ENCODE measurements at regions not wholly inside any gene's neighbourhood (a gene's known extent, or its start where the extent isn't known, plus 50 kb on each side); places are given as distances from the start of the nearest gene placed in this dataset.

DNA sequence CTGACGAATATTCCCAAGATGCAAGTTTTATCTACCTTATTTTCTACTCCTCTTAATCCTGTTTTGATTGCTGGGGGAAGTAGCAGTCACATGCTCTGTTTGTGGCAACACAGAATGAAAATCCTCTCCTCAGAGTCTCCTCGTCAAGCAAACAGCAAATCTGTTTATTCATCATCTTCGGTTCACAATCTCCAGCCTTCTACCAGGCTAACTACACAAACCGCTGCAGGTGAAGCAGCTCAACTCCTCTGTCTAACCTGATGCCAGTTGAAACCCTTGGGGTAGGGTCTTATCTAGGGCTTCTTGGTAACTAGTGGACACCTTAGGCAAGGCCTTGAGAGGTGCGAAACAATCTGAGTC, 91.0 kb downstream of the SIPA1L2 start:
- TF ChIP-seq CTCF (conservative IDR thresholded peaks at IDR 0.05; ENCODE audit: low read depth, low read length), result no peak
- TF ChIP-seq RFX5 (IDR thresholded peaks at IDR 0.05; ENCODE audit: low read depth, low read length), result no peak
- TF ChIP-seq RAD21 (IDR thresholded peaks at IDR 0.05; ENCODE audit: low read length), result no peak
- no peak for TF ChIP-seq FOS (IDR thresholded peaks at IDR 0.05; ENCODE audit: low read depth, low read length)
- no peak for TF ChIP-seq POLR2A (IDR thresholded peaks at IDR 0.05; ENCODE audit: low read depth, low read length)
- TF ChIP-seq MAFK (IDR thresholded peaks at IDR 0.05; ENCODE audit: low read depth, low read length), result no peak

Data from IMR-90 (cell line).